ENCODE measurements at regions not wholly inside any gene's neighbourhood (a gene's known extent, or its start where the extent isn't known, plus 50 kb on each side); places are given as distances from the start of the nearest gene placed in this dataset.

DNA sequence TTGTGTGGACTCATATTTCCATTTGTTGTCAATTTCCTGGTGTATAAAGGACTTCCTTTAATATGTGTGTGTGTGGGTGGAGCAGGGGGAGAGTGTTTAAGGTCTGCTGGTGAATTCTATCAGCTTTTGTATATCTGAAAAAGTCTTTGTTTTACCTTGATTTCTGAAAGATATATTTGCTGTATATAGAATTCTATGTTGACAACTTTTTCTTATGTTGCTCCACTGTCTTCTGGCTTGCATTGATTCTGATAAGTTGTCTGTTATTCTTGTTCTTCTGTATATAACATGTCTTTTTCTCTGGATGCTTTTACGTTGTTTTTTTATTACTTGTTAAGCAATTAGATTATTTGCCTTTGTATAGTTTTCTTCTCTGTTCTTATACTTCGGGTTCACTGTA, 90.0 kb upstream of the CEP162 start:
- WGBS = no CpG with 5 or more reads among the region's 2 CpGs
- H2BK15ac ChIP-seq (ENCODE audit: low read depth, poor library complexity, severe bottlenecking) = no peak overlapping the region
- no peak overlapping the region for H3K27ac ChIP-seq (ENCODE audit: low read length, poor library complexity, severe bottlenecking)
- H3K14ac ChIP-seq (ENCODE audit: low read length in 2 of 2) = no peak overlapping the region
- no peak overlapping the region for H2BK120ac ChIP-seq (ENCODE audit: low read depth, low read length)
- no peaks in the 10 kb centered on the region for H3K27me3 ChIP-seq (ENCODE audit: control insufficient read depth in 1 of 2, insufficient read depth in 1 of 2, low read length in 2 of 2)
- no peak overlapping the region for H4K91ac ChIP-seq (ENCODE audit: low read length)
- H3K9ac ChIP-seq (ENCODE audit: low read length) = no peak overlapping the region
- H3K36me3 ChIP-seq (ENCODE audit: control insufficient read depth in 1 of 2, insufficient read depth in 2 of 2, low read depth in 1 of 2, low read length in 2 of 2) = no peaks in the 10 kb centered on the region
- H3K4me1 ChIP-seq (ENCODE audit: control insufficient read depth, insufficient read depth, low read depth, low read length) = no peaks in the 10 kb centered on the region
- no peak overlapping the region for H3K23ac ChIP-seq (ENCODE audit: low read length in 2 of 2)
- no peak overlapping the region for H2AK5ac ChIP-seq (ENCODE audit: low read length, severe bottlenecking)
- H4K8ac ChIP-seq (ENCODE audit: low read length) = no peak overlapping the region
- no peak overlapping the region for H2BK5ac ChIP-seq (ENCODE audit: low read depth, low read length, poor library complexity, severe bottlenecking)
- H3K4me3 ChIP-seq (ENCODE audit: insufficient read depth in 1 of 2, low read depth in 1 of 2, low read length in 2 of 2) = no peak overlapping the region
- no peak overlapping the region for H3K4me2 ChIP-seq (ENCODE audit: low read length, poor library complexity, severe bottlenecking)
- no peak for DNase-seq
- H3K9me3 ChIP-seq (ENCODE audit: control insufficient read depth, low read length) = no peaks in the 10 kb centered on the region
- H3K18ac ChIP-seq (ENCODE audit: low read depth in 1 of 2, low read length in 2 of 2) = no peak overlapping the region
- no peaks in the 10 kb centered on the region for H3K79me1 ChIP-seq (replicated peaks; ENCODE audit: low read length, poor library complexity, severe bottlenecking)
- no peak overlapping the region for H2BK12ac ChIP-seq (ENCODE audit: low read length in 2 of 2)
- no peak overlapping the region for H3K4ac ChIP-seq (ENCODE audit: low read depth in 1 of 2, low read length in 2 of 2)
- no peak overlapping the region for H2AFZ ChIP-seq (ENCODE audit: low read depth, low read length)

- no peak overlapping the region for H3K4me2 ChIP-seq (ENCODE audit: low read length, poor library complexity, severe bottlenecking)
- no peak overlapping the region for H2BK120ac ChIP-seq (ENCODE audit: low read depth, low read length)
- H3K18ac ChIP-seq (ENCODE audit: low read depth in 1 of 2, low read length in 2 of 2) = no peak overlapping the region
- no peak overlapping the region for H2BK5ac ChIP-seq (ENCODE audit: low read depth, low read length, poor library complexity, severe bottlenecking)
- H4K91ac ChIP-seq (ENCODE audit: low read length) = no peak overlapping the region
- H4K8ac ChIP-seq (ENCODE audit: low read length) = no peak overlapping the region
- no peak overlapping the region for H2AFZ ChIP-seq (ENCODE audit: low read depth, low read length)
- no peak overlapping the region for H3K23ac ChIP-seq (ENCODE audit: low read length in 2 of 2)
- no peaks in the 10 kb centered on the region for H3K4me1 ChIP-seq (ENCODE audit: control insufficient read depth, insufficient read depth, low read depth, low read length)
- H2BK12ac ChIP-seq (ENCODE audit: low read length in 2 of 2) = no peak overlapping the region
- peak overlapping the region; percentile 20 for H3K9ac ChIP-seq (ENCODE audit: low read length)
- H3K4me3 ChIP-seq (ENCODE audit: insufficient read depth in 1 of 2, low read depth in 1 of 2, low read length in 2 of 2) = no peak overlapping the region
- H2AK5ac ChIP-seq (ENCODE audit: low read length, severe bottlenecking) = no peak overlapping the region
- no peaks in the 10 kb centered on the region for H3K36me3 ChIP-seq (ENCODE audit: control insufficient read depth in 1 of 2, insufficient read depth in 2 of 2, low read depth in 1 of 2, low read length in 2 of 2)
- no peaks in the 10 kb centered on the region for H3K9me3 ChIP-seq (ENCODE audit: control insufficient read depth, low read length)
- no peak overlapping the region for H3K14ac ChIP-seq (ENCODE audit: low read length in 2 of 2)
- DNase-seq = no peak
- WGBS = 64% methylated on average over 1 of the region's 1 CpG
- H2BK15ac ChIP-seq (ENCODE audit: low read depth, poor library complexity, severe bottlenecking) = no peak overlapping the region
- H3K27ac ChIP-seq (ENCODE audit: low read length, poor library complexity, severe bottlenecking) = no peak overlapping the region
- H3K27me3 ChIP-seq (ENCODE audit: control insufficient read depth in 1 of 2, insufficient read depth in 1 of 2, low read length in 2 of 2) = no peaks in the 10 kb centered on the region
- H3K4ac ChIP-seq (ENCODE audit: low read depth in 1 of 2, low read length in 2 of 2) = no peak overlapping the region
- no peaks in the 10 kb centered on the region for H3K79me1 ChIP-seq (replicated peaks; ENCODE audit: low read length, poor library complexity, severe bottlenecking)
Measured at GRCh38 chr6:84314377-84314898, 87.0 kb upstream of the CEP162 start.

DNA sequence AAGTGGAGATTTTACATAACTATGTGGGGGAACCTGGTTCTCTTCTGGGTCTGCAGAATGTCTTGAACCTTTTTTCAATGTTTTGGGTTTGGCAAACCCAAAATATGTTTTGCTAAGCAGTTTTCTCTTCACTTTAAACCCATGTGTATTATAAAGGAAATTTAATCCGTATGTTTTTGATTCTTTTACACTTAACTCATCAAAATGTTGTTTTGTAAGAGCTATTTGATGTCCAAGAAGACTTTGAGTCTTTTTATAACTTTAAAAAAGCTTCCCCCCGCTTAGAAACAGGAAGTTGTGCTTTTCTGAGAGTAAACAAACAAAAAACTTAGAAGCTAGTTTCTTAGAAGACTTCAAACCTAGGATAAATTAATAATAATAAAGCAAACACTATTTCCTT, 81.9 kb upstream of the CEP162 start:
- H2BK15ac ChIP-seq (ENCODE audit: low read depth, poor library complexity, severe bottlenecking) = no peak overlapping the region
- H3K4me1 ChIP-seq (ENCODE audit: control insufficient read depth, insufficient read depth, low read depth, low read length) = no peaks in the 10 kb centered on the region
- peaks cover 5% of the 10 kb centered on the region for H3K9me3 ChIP-seq (ENCODE audit: control insufficient read depth, low read length)
- H3K4ac ChIP-seq (ENCODE audit: low read depth in 1 of 2, low read length in 2 of 2) = no peak overlapping the region
- no peak overlapping the region for H2AK5ac ChIP-seq (ENCODE audit: low read length, severe bottlenecking)
- H4K8ac ChIP-seq (ENCODE audit: low read length) = no peak overlapping the region
- no peak overlapping the region for H3K4me2 ChIP-seq (ENCODE audit: low read length, poor library complexity, severe bottlenecking)
- no peak for DNase-seq
- H3K79me1 ChIP-seq (replicated peaks; ENCODE audit: low read length, poor library complexity, severe bottlenecking) = no peaks in the 10 kb centered on the region
- no peak overlapping the region for H3K23ac ChIP-seq (ENCODE audit: low read length in 2 of 2)
- H3K14ac ChIP-seq (ENCODE audit: low read length in 2 of 2) = no peak overlapping the region
- H2AFZ ChIP-seq (ENCODE audit: low read depth, low read length) = no peak overlapping the region
- H3K18ac ChIP-seq (ENCODE audit: low read depth in 1 of 2, low read length in 2 of 2) = no peak overlapping the region
- H3K27ac ChIP-seq (ENCODE audit: low read length, poor library complexity, severe bottlenecking) = no peak overlapping the region
- no peaks in the 10 kb centered on the region for H3K27me3 ChIP-seq (ENCODE audit: control insufficient read depth in 1 of 2, insufficient read depth in 1 of 2, low read length in 2 of 2)
- H3K4me3 ChIP-seq (ENCODE audit: insufficient read depth in 1 of 2, low read depth in 1 of 2, low read length in 2 of 2) = no peak overlapping the region
- H4K91ac ChIP-seq (ENCODE audit: low read length) = no peak overlapping the region
- H3K9ac ChIP-seq (ENCODE audit: low read length) = peak overlapping the region; percentile 22
- H2BK5ac ChIP-seq (ENCODE audit: low read depth, low read length, poor library complexity, severe bottlenecking) = no peak overlapping the region
- no CpG with 5 or more reads among the region's 2 CpGs for WGBS
- no peak overlapping the region for H2BK120ac ChIP-seq (ENCODE audit: low read depth, low read length)
- H3K36me3 ChIP-seq (ENCODE audit: control insufficient read depth in 1 of 2, insufficient read depth in 2 of 2, low read depth in 1 of 2, low read length in 2 of 2) = no peaks in the 10 kb centered on the region
- no peak overlapping the region for H2BK12ac ChIP-seq (ENCODE audit: low read length in 2 of 2)

- Histone ChIP-seq H3K4me3 (ENCODE audit: insufficient read depth in 1 of 2, low read depth in 1 of 2, low read length in 2 of 2) (no peak overlapping the region), H3K23ac (ENCODE audit: low read length in 2 of 2) (no peak overlapping the region), H2AK5ac (ENCODE audit: low read length, severe bottlenecking) (no peak overlapping the region), H2BK5ac (ENCODE audit: low read depth, low read length, poor library complexity, severe bottlenecking) (no peak overlapping the region), H3K4ac (ENCODE audit: low read depth in 1 of 2, low read length in 2 of 2) (no peak overlapping the region), H3K27ac (ENCODE audit: low read length, poor library complexity, severe bottlenecking) (no peak overlapping the region), H3K18ac (ENCODE audit: low read depth in 1 of 2, low read length in 2 of 2) (no peak overlapping the region), H3K36me3 (ENCODE audit: control insufficient read depth in 1 of 2, insufficient read depth in 2 of 2, low read depth in 1 of 2, low read length in 2 of 2) (no peaks in the 10 kb centered on the region), H4K91ac (ENCODE audit: low read length) (no peak overlapping the region), H3K4me1 (ENCODE audit: control insufficient read depth, insufficient read depth, low read depth, low read length) (no peaks in the 10 kb centered on the region), H3K14ac (ENCODE audit: low read length in 2 of 2) (no peak overlapping the region), H3K79me1 (replicated peaks; ENCODE audit: low read length, poor library complexity, severe bottlenecking) (no peaks in the 10 kb centered on the region), H2AFZ (ENCODE audit: low read depth, low read length) (no peak overlapping the region), H2BK12ac (ENCODE audit: low read length in 2 of 2) (no peak overlapping the region), H3K9me3 (ENCODE audit: control insufficient read depth, low read length) (peaks cover 5% of the 10 kb centered on the region), H4K8ac (ENCODE audit: low read length) (no peak overlapping the region), H3K9ac (ENCODE audit: low read length) (no peak overlapping the region), H3K27me3 (ENCODE audit: control insufficient read depth in 1 of 2, insufficient read depth in 1 of 2, low read length in 2 of 2) (no peaks in the 10 kb centered on the region), H3K4me2 (ENCODE audit: low read length, poor library complexity, severe bottlenecking) (no peak overlapping the region), H2BK15ac (ENCODE audit: low read depth, poor library complexity, severe bottlenecking) (no peak overlapping the region), H2BK120ac (ENCODE audit: low read depth, low read length) (no peak overlapping the region)
- DNase-seq = no peak
- WGBS = 77% methylated on average over 3 of the region's 3 CpGs
Measured at GRCh38 chr6:84304881-84305280, 77.4 kb upstream of the CEP162 start.
